ENCODE measurements at regions not wholly inside any gene's neighbourhood (a gene's known extent, or its start where the extent isn't known, plus 50 kb on each side); places are given as distances from the start of the nearest gene placed in this dataset.

DNA sequence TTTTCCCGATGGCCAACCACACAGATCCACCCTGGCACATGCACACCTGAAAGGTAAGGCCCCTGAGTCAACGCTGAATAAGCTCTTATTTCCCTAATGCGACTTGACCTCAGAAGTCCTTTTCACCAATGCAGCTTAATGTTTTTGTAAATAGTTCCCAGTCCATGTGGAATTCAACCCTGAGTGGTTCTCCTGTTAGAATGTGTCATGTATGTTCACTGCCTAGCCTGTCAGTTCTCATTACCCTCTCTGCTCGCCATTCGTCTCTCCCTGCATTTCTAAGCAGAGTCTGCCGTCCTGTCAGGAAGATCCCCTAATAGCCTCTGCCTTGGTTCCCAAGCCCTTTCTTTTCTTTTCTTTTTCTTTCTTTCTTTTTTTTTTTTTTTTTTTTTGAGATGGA, 392.6 kb upstream of the SHH start:
- Histone ChIP-seq H3K27me3 (replicated peaks; ENCODE audit: control insufficient read depth, insufficient read depth, low read length) (no peaks in the 10 kb centered on the region), H3K4me1 (no peaks in the 10 kb centered on the region), H3K36me3 (ENCODE audit: control insufficient read depth, insufficient read depth, low read length) (no peaks in the 10 kb centered on the region), H3K4me3 (ENCODE audit: low read depth, low read length) (no peak overlapping the region), H3K9me3 (no peaks in the 10 kb centered on the region)
- ChIA-PET POLR2A (no interaction called here), CTCF (no interaction called here)
- H3K4me3 Mint-ChIP-seq (ENCODE audit: unreplicated experiment): no peak overlapping the region
- no peaks in the 10 kb centered on the region for H3K4me1 Mint-ChIP-seq (ENCODE audit: low read depth, unreplicated experiment)
- no peaks in the 10 kb centered on the region for H3K36me3 Mint-ChIP-seq (ENCODE audit: insufficient read depth, unreplicated experiment)
- no peak overlapping the region for H3K27ac Mint-ChIP-seq (ENCODE audit: unreplicated experiment)
- DNase-seq: no peak
- TF ChIP-seq, protein P1, sequence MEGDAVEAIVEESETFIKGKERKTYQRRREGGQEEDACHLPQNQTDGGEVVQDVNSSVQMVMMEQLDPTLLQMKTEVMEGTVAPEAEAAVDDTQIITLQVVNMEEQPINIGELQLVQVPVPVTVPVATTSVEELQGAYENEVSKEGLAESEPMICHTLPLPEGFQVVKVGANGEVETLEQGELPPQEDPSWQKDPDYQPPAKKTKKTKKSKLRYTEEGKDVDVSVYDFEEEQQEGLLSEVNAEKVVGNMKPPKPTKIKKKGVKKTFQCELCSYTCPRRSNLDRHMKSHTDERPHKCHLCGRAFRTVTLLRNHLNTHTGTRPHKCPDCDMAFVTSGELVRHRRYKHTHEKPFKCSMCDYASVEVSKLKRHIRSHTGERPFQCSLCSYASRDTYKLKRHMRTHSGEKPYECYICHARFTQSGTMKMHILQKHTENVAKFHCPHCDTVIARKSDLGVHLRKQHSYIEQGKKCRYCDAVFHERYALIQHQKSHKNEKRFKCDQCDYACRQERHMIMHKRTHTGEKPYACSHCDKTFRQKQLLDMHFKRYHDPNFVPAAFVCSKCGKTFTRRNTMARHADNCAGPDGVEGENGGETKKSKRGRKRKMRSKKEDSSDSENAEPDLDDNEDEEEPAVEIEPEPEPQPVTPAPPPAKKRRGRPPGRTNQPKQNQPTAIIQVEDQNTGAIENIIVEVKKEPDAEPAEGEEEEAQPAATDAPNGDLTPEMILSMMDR (IDR thresholded peaks at IDR 0.05; ENCODE audit: insufficient read depth in 1 of 2, low read depth in 1 of 2, low read length in 1 of 2, severe bottlenecking in 1 of 2, unreplicated experiment in 1 of 2): no peak
- no TSS peak for BruUV-seq (replicated peaks)
- intact Hi-C loops (cut with micrococcal nuclease; ENCODE audit: unreplicated experiment): no loop called here
- peaks cover 2% of the 10 kb centered on the region for H3K27me3 Mint-ChIP-seq (ENCODE audit: insufficient read depth, unreplicated experiment)
- H3K9me3 Mint-ChIP-seq (ENCODE audit: unreplicated experiment): no peaks in the 10 kb centered on the region

DNA sequence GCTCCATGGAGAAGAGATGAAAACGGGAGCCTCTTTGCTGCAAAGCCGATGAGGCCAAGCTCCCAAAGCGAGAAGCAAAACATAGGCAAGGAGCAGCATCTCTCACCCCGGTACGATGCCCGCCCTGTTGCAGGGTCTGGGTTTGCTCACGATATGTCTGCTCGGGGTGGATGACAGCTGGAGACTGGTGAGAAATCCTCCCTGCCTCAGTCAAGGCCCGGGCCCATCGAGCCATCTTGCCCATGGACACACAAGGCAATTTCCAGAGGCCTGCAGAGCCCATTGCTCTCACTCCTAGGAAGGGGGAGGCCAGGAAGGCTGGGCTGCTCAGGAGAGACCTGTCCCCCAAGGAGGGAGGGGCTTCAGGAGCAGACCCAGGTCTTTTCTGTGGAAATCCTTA, 391.7 kb upstream of the SHH start:
- POLR2A ChIA-PET: no interaction called here
- H3K4me1 ChIP-seq: no peaks in the 10 kb centered on the region
- no peaks in the 10 kb centered on the region for H3K36me3 ChIP-seq (ENCODE audit: control insufficient read depth, insufficient read depth, low read length)
- no TSS peak for BruUV-seq (replicated peaks)
- DNase-seq: no peak
- Mint-ChIP-seq H3K9me3 (ENCODE audit: unreplicated experiment) (no peaks in the 10 kb centered on the region), H3K4me1 (ENCODE audit: low read depth, unreplicated experiment) (no peaks in the 10 kb centered on the region), H3K27me3 (ENCODE audit: insufficient read depth, unreplicated experiment) (peaks cover under 1% of the 10 kb centered on the region), H3K27ac (ENCODE audit: unreplicated experiment) (no peak overlapping the region), H3K36me3 (ENCODE audit: insufficient read depth, unreplicated experiment) (no peaks in the 10 kb centered on the region), H3K4me3 (ENCODE audit: unreplicated experiment) (no peak overlapping the region)
- TF ChIP-seq, protein P1 (IDR thresholded peaks at IDR 0.05; ENCODE audit: insufficient read depth in 1 of 2, low read depth in 1 of 2, low read length in 1 of 2, severe bottlenecking in 1 of 2, unreplicated experiment in 1 of 2): no peak
- H3K4me3 ChIP-seq (ENCODE audit: low read depth, low read length): no peak overlapping the region
- no peaks in the 10 kb centered on the region for H3K27me3 ChIP-seq (replicated peaks; ENCODE audit: control insufficient read depth, insufficient read depth, low read length)
- intact Hi-C loops (cut with micrococcal nuclease; ENCODE audit: unreplicated experiment): no loop called here
- CTCF ChIA-PET: no interaction called here
- no peaks in the 10 kb centered on the region for H3K9me3 ChIP-seq

DNA sequence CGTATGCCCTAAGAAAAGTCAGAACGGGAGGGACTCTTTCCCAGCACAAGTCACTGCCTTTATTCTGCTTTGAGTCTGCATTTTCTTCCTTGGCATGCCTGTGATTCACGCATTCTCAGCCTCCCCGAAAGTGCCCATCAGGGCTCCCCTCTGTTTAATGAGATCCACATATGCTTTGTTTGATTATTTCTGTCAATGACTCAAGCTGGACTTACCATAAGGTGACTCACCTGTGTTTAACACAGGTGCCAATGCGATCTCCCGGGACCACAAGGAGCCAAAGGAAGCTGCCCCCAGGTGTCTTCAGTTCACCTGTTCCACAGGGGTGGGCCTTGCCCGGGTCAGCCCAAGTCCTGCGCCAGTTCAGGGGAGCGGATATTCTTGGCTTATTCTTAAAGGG, 386.0 kb upstream of the SHH start:
- DNase-seq: no peak
- ChIA-PET CTCF (no interaction called here), POLR2A (no interaction called here)
- H3K36me3 Mint-ChIP-seq (ENCODE audit: insufficient read depth, unreplicated experiment): no peaks in the 10 kb centered on the region
- Histone ChIP-seq H3K4me1 (no peaks in the 10 kb centered on the region), H3K36me3 (ENCODE audit: control insufficient read depth, insufficient read depth, low read length) (no peaks in the 10 kb centered on the region), H3K9me3 (no peaks in the 10 kb centered on the region), H3K4me3 (ENCODE audit: low read depth, low read length) (no peak overlapping the region), H3K27me3 (replicated peaks; ENCODE audit: control insufficient read depth, insufficient read depth, low read length) (no peaks in the 10 kb centered on the region)
- H3K4me1 Mint-ChIP-seq (ENCODE audit: low read depth, unreplicated experiment): no peaks in the 10 kb centered on the region
- BruUV-seq (replicated peaks): no TSS peak
- no peak overlapping the region for H3K4me3 Mint-ChIP-seq (ENCODE audit: unreplicated experiment)
- peaks cover 8% of the 10 kb centered on the region for H3K27me3 Mint-ChIP-seq (ENCODE audit: insufficient read depth, unreplicated experiment)
- H3K27ac Mint-ChIP-seq (ENCODE audit: unreplicated experiment): no peak overlapping the region
- H3K9me3 Mint-ChIP-seq (ENCODE audit: unreplicated experiment): no peaks in the 10 kb centered on the region
- TF ChIP-seq, protein P1 (IDR thresholded peaks at IDR 0.05; ENCODE audit: insufficient read depth in 1 of 2, low read depth in 1 of 2, low read length in 1 of 2, severe bottlenecking in 1 of 2, unreplicated experiment in 1 of 2): no peak
- intact Hi-C loops (cut with micrococcal nuclease; ENCODE audit: unreplicated experiment): no loop called here
